Heart left ventricle (tissue), 13 donors: ENCODE measurements at regions not wholly inside any gene's neighbourhood (a gene's known extent, or its start where the extent isn't known, plus 50 kb on each side); places are given as distances from the start of the nearest gene placed in this dataset.

ENCODE experiments used
- CTCF ChIP-seq, 12 donors: fragments of 200-600 bp; sonication (generic) in 4 of 12; IDR thresholded peaks; one replicate each; pipeline versions ENCODE4 v1.5.0 to v1.8.0; 2018 to 2022; ENCODE audit warnings: antibody characterized with exemption in 12 of 12, mild to moderate bottlenecking in 5 of 12
- POLR2A ChIP-seq, 2 donors: fragments of 450-650 bp; IDR thresholded peaks; one replicate each; pipeline ENCODE4 v1.6.1; 2017; ENCODE audit warnings: antibody characterized with exemption in 2 of 2, mild to moderate bottlenecking in 2 of 2, moderate library complexity in 2 of 2
- donor health status: ischemic (EF 13 %, LVEDD 7.1; RV severe dilation, severe dysfunction).
- donor health status: DM: no; HTN: yes; CAD: no.
- donor health status: DM: no; HTN: no; CAD: no.
- donor health status: ischemic (EF 25% LVEDD 6.9; RV normal size, moderate dysfunction).
- donor health status: ischemic (EF 25% LVEDD 5.7; RV mildly dilated, moderate dysfunction).
- donor health status: ischemic (EF 35%, LVEDD 5.7; RV mildly dilated, moderate dysfunction).
- donor health status: nonischemic (EF 11% LVEDD 7.7; RV severe dilation, severe dysfunction).
- donor health status: DM: yes; HTN: yes; CAD: no.
- donor health status: PGD.
- donor health status: ischemic (EF 29% LVEDD 5.4; RV normal size, mild dysfunction).
- donor health status: nonischemic (EF 23%, LVEDD 6.1; RV moderate dilation, normal function).

DNA sequence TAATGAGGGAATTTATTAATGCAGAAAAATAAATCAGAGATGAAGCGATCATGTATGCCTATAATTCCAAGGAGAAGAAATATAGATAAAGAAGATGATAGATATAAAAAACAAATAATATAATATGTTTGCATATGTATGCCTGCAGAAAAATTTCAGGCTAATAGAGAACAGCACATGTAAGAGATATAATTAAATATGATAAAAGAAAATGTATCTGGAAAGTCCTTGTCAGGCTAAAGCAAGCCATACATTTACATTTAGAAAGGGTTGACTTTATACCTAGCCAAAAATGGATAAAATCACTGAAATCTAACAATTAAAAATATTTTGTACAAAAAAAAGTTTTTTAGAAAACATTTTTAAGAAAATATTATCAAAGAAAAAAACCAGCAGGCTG lies 454.1 kb downstream of the C6orf118 start:
- no peak for TF ChIP-seq CTCF (IDR thresholded peaks at IDR 0.05)
- TF ChIP-seq POLR2A (IDR thresholded peaks at IDR 0.05): no peak
